Liver (tissue), 8 donors: ENCODE measurements at regions not wholly inside any gene's neighbourhood (a gene's known extent, or its start where the extent isn't known, plus 50 kb on each side); places are given as distances from the start of the nearest gene placed in this dataset.

Experiments used
- DNase-seq: peaks from one replicate; pipeline ENCODE4 v3.0.0-alpha.2; 2017; ENCODE audit warnings: low spot score
- H3K27ac ChIP-seq, 2 donors: one replicate each; pipeline ENCODE4 v1.7.0; 2013; ENCODE audit warnings: inconsistent platforms in 2 of 2, low read length in 2 of 2, control low read depth in 1 of 2, low read depth in 1 of 2, mild to moderate bottlenecking in 1 of 2
- H3K27me3 ChIP-seq, 4 donors: one replicate each; pipeline versions ENCODE4 v1.6.1 to v1.7.0; 2013; ENCODE audit warnings: low read length in 3 of 4, inconsistent platforms in 1 of 4, mild to moderate bottlenecking in 1 of 4, moderate library complexity in 1 of 4; ENCODE audit not compliant: control insufficient read depth in 4 of 4, insufficient read depth in 4 of 4
- H3K36me3 ChIP-seq, 4 donors: one replicate each; pipeline versions ENCODE4 v1.6.1 to v1.7.0; 2013; ENCODE audit warnings: low read length in 3 of 4, mild to moderate bottlenecking in 3 of 4, low read depth in 1 of 4, moderate library complexity in 1 of 4; ENCODE audit not compliant: control insufficient read depth in 4 of 4, insufficient read depth in 3 of 4
- H3K4me1 ChIP-seq, 4 donors: one replicate each; pipeline versions ENCODE4 v1.6.1 to v1.7.0; 2013; ENCODE audit warnings: low read length in 3 of 4, mild to moderate bottlenecking in 3 of 4, moderate library complexity in 1 of 4; ENCODE audit not compliant: control insufficient read depth in 4 of 4, insufficient read depth in 4 of 4
- H3K4me3 ChIP-seq, 3 donors: one replicate each; pipeline versions ENCODE4 v1.6.1 to v1.7.0; 2013; ENCODE audit warnings: low read length in 3 of 3, control low read depth in 1 of 3, low read depth in 1 of 3, mild to moderate bottlenecking in 1 of 3
- H3K9ac ChIP-seq, 2 donors: one replicate each; pipeline ENCODE4 v1.7.0; 2013; ENCODE audit warnings: low read length in 2 of 2, mild to moderate bottlenecking in 2 of 2, moderate library complexity in 2 of 2, control low read depth in 1 of 2, low read depth in 1 of 2
- H3K9me3 ChIP-seq, 4 donors: one replicate each; pipeline versions ENCODE4 v1.6.1 to v1.7.0; 2013; ENCODE audit warnings: low read length in 3 of 4; ENCODE audit not compliant: control insufficient read depth in 4 of 4
- EGR1 ChIP-seq, 2 donors: IDR thresholded peaks; 2 replicates each; pipeline ENCODE4 v1.6.1; 2016 to 2018; ENCODE audit warnings: antibody characterized with exemption in 2 of 2, low read depth in 2 of 2
- FOXA1 ChIP-seq: IDR thresholded peaks from 2 replicates; pipeline ENCODE4 v1.6.1; 2016; ENCODE audit warnings: antibody characterized with exemption
- FOXA2 ChIP-seq: IDR thresholded peaks from 2 replicates; pipeline ENCODE4 v1.6.1; 2016; ENCODE audit warnings: antibody characterized with exemption
- GABPA ChIP-seq, 2 donors: IDR thresholded peaks in 1 of 2; conservative IDR thresholded peaks in 1 of 2; 2 replicates each; pipeline ENCODE4 v1.6.1; 2016; ENCODE audit warnings: antibody characterized with exemption in 2 of 2, mild to moderate bottlenecking in 1 of 2, moderate library complexity in 1 of 2
- HNF4A ChIP-seq, 2 donors: conservative IDR thresholded peaks; 2 replicates each; pipeline ENCODE4 v1.6.1; 2016; ENCODE audit warnings: antibody characterized with exemption in 2 of 2, mild to moderate bottlenecking in 2 of 2
- JUND ChIP-seq, 2 donors: IDR thresholded peaks; 2 replicates each; pipeline ENCODE4 v1.6.1; 2016; ENCODE audit warnings: antibody characterized with exemption in 2 of 2
- NR2F2 ChIP-seq: IDR thresholded peaks from 2 replicates; pipeline ENCODE4 v1.6.1; 2016; ENCODE audit warnings: antibody characterized with exemption
- RAD21 ChIP-seq, 2 donors: IDR thresholded peaks; 2 replicates each; pipeline ENCODE4 v1.6.1; 2016; ENCODE audit warnings: antibody characterized with exemption in 2 of 2, mild to moderate bottlenecking in 2 of 2
- RXRA ChIP-seq, 2 donors: IDR thresholded peaks; 2 replicates each; pipeline ENCODE4 v1.6.1; 2017 to 2018; ENCODE audit warnings: antibody characterized with exemption in 2 of 2, mild to moderate bottlenecking in 1 of 2
- SP1 ChIP-seq: IDR thresholded peaks from 2 replicates; pipeline ENCODE4 v1.6.1; 2018; ENCODE audit warnings: antibody characterized with exemption, mild to moderate bottlenecking
- TAF1 ChIP-seq: conservative IDR thresholded peaks from 2 replicates; pipeline ENCODE4 v1.6.1; 2016; ENCODE audit warnings: antibody characterized with exemption, mild to moderate bottlenecking
- YY1 ChIP-seq: IDR thresholded peaks from 2 replicates; pipeline ENCODE4 v1.6.1; 2016; ENCODE audit warnings: antibody characterized with exemption, mild to moderate bottlenecking
- ZBTB33 ChIP-seq: IDR thresholded peaks from 2 replicates; pipeline ENCODE4 v1.6.1; 2016; ENCODE audit warnings: antibody characterized with exemption
- WGBS: extraction: QIAGEN DNeasy Blood & Tissue Kit; methylation state at CpG from one replicate; pipeline ENCODE4 v1.1.7; 2013; 5-methylcytosine and 5-hydroxymethylcytosine counted together
- TF ChIP-seq, protein P1 (sequence below): IDR thresholded peaks from 2 replicates; pipeline ENCODE4 v1.6.1; 2016; ENCODE audit warnings: antibody characterized with exemption, mild to moderate bottlenecking
- TF ChIP-seq, protein P2 (sequence below): IDR thresholded peaks from 2 replicates; pipeline ENCODE4 v1.6.1; 2016; ENCODE audit warnings: antibody characterized with exemption
- TF ChIP-seq, protein P3 (sequence below): fragments of 150-350 bp; IDR thresholded peaks from 2 replicates; pipeline ENCODE4 v1.5.1; 2017; ENCODE audit warnings: improper control_type of control experiment, low read depth, low read length; ENCODE audit not compliant: missing input control
- TF ChIP-seq, protein P4 (sequence below): IDR thresholded peaks from 2 replicates; pipeline ENCODE4 v1.6.1; 2016; ENCODE audit warnings: antibody characterized with exemption
- donor health status: healthy.
- donor health status: healthy.
- donor health status: healthy.
- donor health status: healthy.
- donor health status: healthy.

DNA sequence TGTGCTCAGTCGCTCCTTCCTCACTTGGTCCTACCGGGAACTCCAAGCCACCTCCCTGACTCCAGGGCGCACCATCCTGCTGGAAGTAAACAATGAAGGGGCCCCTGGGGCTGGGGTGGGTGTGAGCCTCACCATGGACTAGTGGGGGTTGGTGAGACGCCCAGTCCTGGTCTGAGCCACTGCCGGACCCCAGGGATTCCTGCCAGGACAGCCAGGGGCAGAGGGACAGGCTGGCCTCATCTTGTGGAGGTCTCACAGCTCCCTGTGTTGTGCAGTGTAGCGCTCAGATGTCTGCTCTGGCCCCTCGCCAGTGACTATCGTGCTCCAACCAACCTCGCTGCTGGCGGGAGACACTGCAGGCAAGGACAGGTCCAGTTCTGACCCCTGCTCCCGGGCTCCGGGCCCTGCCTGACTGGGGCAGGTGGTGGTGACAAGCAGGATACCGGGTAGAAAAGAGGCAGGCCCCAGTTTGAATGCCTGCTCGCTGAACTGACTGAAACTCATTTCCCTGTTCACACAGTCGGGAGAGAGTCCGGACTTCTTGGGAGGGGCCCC, 1021.4 kb downstream of the BRD1 start:
- DNase-seq: no peak
- Histone ChIP-seq H3K4me3 (no peak overlapping the region), H3K27ac (no peak overlapping the region), H3K36me3 (no peaks in the 10 kb centered on the region), H3K9ac (no peak overlapping the region), H3K4me1 (no peaks in the 10 kb centered on the region), H3K9me3 (no peaks in the 10 kb centered on the region), H3K27me3 (no peaks in the 10 kb centered on the region)
- TF ChIP-seq HNF4A (conservative IDR thresholded peaks at IDR 0.05): no peak
- TF ChIP-seq, protein P1, sequence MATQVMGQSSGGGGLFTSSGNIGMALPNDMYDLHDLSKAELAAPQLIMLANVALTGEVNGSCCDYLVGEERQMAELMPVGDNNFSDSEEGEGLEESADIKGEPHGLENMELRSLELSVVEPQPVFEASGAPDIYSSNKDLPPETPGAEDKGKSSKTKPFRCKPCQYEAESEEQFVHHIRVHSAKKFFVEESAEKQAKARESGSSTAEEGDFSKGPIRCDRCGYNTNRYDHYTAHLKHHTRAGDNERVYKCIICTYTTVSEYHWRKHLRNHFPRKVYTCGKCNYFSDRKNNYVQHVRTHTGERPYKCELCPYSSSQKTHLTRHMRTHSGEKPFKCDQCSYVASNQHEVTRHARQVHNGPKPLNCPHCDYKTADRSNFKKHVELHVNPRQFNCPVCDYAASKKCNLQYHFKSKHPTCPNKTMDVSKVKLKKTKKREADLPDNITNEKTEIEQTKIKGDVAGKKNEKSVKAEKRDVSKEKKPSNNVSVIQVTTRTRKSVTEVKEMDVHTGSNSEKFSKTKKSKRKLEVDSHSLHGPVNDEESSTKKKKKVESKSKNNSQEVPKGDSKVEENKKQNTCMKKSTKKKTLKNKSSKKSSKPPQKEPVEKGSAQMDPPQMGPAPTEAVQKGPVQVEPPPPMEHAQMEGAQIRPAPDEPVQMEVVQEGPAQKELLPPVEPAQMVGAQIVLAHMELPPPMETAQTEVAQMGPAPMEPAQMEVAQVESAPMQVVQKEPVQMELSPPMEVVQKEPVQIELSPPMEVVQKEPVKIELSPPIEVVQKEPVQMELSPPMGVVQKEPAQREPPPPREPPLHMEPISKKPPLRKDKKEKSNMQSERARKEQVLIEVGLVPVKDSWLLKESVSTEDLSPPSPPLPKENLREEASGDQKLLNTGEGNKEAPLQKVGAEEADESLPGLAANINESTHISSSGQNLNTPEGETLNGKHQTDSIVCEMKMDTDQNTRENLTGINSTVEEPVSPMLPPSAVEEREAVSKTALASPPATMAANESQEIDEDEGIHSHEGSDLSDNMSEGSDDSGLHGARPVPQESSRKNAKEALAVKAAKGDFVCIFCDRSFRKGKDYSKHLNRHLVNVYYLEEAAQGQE: no peak
- TF ChIP-seq, protein P2, sequence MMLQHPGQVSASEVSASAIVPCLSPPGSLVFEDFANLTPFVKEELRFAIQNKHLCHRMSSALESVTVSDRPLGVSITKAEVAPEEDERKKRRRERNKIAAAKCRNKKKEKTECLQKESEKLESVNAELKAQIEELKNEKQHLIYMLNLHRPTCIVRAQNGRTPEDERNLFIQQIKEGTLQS: no peak
- TF ChIP-seq TAF1: no peak
- TF ChIP-seq FOXA1: no peak
- no peak for TF ChIP-seq YY1
- TF ChIP-seq ZBTB33: no peak
- TF ChIP-seq SP1: no peak
- TF ChIP-seq GABPA (IDR thresholded peaks at IDR 0.05 in 1 of 2, conservative IDR thresholded peaks at IDR 0.05 in 1 of 2): no peak
- TF ChIP-seq FOXA2: no peak
- no peak for TF ChIP-seq NR2F2
- TF ChIP-seq JUND (IDR thresholded peaks at IDR 0.05): no peak
- TF ChIP-seq EGR1 (IDR thresholded peaks at IDR 0.05; ENCODE audit: low read depth in 2 of 2): no peak
- TF ChIP-seq, protein P3, sequence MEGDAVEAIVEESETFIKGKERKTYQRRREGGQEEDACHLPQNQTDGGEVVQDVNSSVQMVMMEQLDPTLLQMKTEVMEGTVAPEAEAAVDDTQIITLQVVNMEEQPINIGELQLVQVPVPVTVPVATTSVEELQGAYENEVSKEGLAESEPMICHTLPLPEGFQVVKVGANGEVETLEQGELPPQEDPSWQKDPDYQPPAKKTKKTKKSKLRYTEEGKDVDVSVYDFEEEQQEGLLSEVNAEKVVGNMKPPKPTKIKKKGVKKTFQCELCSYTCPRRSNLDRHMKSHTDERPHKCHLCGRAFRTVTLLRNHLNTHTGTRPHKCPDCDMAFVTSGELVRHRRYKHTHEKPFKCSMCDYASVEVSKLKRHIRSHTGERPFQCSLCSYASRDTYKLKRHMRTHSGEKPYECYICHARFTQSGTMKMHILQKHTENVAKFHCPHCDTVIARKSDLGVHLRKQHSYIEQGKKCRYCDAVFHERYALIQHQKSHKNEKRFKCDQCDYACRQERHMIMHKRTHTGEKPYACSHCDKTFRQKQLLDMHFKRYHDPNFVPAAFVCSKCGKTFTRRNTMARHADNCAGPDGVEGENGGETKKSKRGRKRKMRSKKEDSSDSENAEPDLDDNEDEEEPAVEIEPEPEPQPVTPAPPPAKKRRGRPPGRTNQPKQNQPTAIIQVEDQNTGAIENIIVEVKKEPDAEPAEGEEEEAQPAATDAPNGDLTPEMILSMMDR: no peak
- TF ChIP-seq RAD21 (IDR thresholded peaks at IDR 0.05): no peak
- no peak for TF ChIP-seq RXRA (IDR thresholded peaks at IDR 0.05)
- TF ChIP-seq, protein P4, sequence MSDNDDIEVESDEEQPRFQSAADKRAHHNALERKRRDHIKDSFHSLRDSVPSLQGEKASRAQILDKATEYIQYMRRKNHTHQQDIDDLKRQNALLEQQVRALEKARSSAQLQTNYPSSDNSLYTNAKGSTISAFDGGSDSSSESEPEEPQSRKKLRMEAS: no peak
- WGBS: 69% methylated on average over 16 of the region's 16 CpGs

- H3K9me3 ChIP-seq: no peaks in the 10 kb centered on the region
- H3K4me3 ChIP-seq: no peak overlapping the region
- no peak overlapping the region for H3K9ac ChIP-seq
- no peaks in the 10 kb centered on the region for H3K4me1 ChIP-seq
- no peaks in the 10 kb centered on the region for H3K27me3 ChIP-seq
- H3K27ac ChIP-seq: no peak overlapping the region
- DNase-seq: no peak
- 90% methylated on average over 10 of the region's 10 CpGs for WGBS
- H3K36me3 ChIP-seq: no peaks in the 10 kb centered on the region
- TF ChIP-seq, protein P4: no peak
- TF ChIP-seq, protein P3: no peak
- TF ChIP-seq YY1: no peak
- TF ChIP-seq FOXA2: no peak
- no peak for TF ChIP-seq RXRA (IDR thresholded peaks at IDR 0.05)
- no peak for TF ChIP-seq JUND (IDR thresholded peaks at IDR 0.05)
- no peak for TF ChIP-seq NR2F2
- TF ChIP-seq, protein P2: no peak
- no peak for TF ChIP-seq TAF1
- TF ChIP-seq, protein P1: no peak
These were observed 1022.2 kb downstream of the BRD1 start for GRCh38 chr22:48805516-48805915.
